Colonic mucosa (tissue), 4 donors: ENCODE measurements at regions not wholly inside any gene's neighbourhood (a gene's known extent, or its start where the extent isn't known, plus 50 kb on each side); places are given as distances from the start of the nearest gene placed in this dataset.

Experiments used
- DNase-seq: peaks from one replicate; pipeline ENCODE4 v3.0.0-alpha.2; 2020
- H3K27ac ChIP-seq: fragments of 200-600 bp; one replicate; pipeline ENCODE4 v1.8.0; 2021
- H3K27me3 ChIP-seq: fragments of 200-600 bp; one replicate; pipeline ENCODE4 v1.8.0; 2021
- H3K36me3 ChIP-seq: fragments of 200-600 bp; one replicate; pipeline ENCODE4 v1.8.0; 2021
- H3K4me1 ChIP-seq: fragments of 200-600 bp; one replicate; pipeline ENCODE4 v1.8.0; 2021; ENCODE audit warnings: mild to moderate bottlenecking
- H3K4me3 ChIP-seq: fragments of 200-600 bp; one replicate; pipeline ENCODE4 v1.8.0; 2021
- H3K9ac ChIP-seq, 2 donors: one replicate each; pipeline ENCODE4 v1.7.0; 2013; ENCODE audit warnings: control low read depth in 2 of 2, low read depth in 2 of 2, low read length in 2 of 2
- H3K9me3 ChIP-seq: fragments of 200-600 bp; one replicate; pipeline ENCODE4 v1.8.0; 2021
- CTCF ChIP-seq: fragments of 200-600 bp; IDR thresholded peaks from one replicate; pipeline ENCODE4 v1.8.0; 2022; ENCODE audit warnings: antibody characterized with exemption, mild to moderate bottlenecking
- intact Hi-C: fragments of 100-400 bp; cut with DNase I; formaldehyde crosslinking; loops from one replicate; pipeline ENCODE4 v1.14.1; 2022
- donor health status: healthy.
- donor health status: DM: no; HTN: no; CAD: no.
- donor health status: DM: no; HTN: no; CAD: no.

GRCh38 chr5:66538531-66538930, 57.7 kb upstream of the MAST4 start:
- Histone ChIP-seq H3K4me1 (no peaks in the 10 kb centered on the region), H3K4me3 (no peak overlapping the region), H3K36me3 (no peaks in the 10 kb centered on the region), H3K9me3 (no peaks in the 10 kb centered on the region), H3K27ac (no peak overlapping the region), H3K27me3 (no peaks in the 10 kb centered on the region), H3K9ac (no peak overlapping the region)
- no peak for DNase-seq
- intact Hi-C loops = no loop called here
- no peak for TF ChIP-seq CTCF

- no peaks in the 10 kb centered on the region for H3K4me1 ChIP-seq
- intact Hi-C loops = no loop called here
- no peak overlapping the region for H3K4me3 ChIP-seq
- no peaks in the 10 kb centered on the region for H3K9me3 ChIP-seq
- no peak for DNase-seq
- H3K27me3 ChIP-seq = no peaks in the 10 kb centered on the region
- no peaks in the 10 kb centered on the region for H3K36me3 ChIP-seq
- no peak for TF ChIP-seq CTCF
- H3K9ac ChIP-seq = no peak overlapping the region
- no peak overlapping the region for H3K27ac ChIP-seq
Observed at GRCh38 chr5:66540078-66540477, 56.1 kb upstream of the MAST4 start.

GRCh38 chr5:66542711-66543110, 53.5 kb upstream of the MAST4 start:
- Histone ChIP-seq H3K9me3 (no peaks in the 10 kb centered on the region), H3K36me3 (no peaks in the 10 kb centered on the region), H3K9ac (no peak overlapping the region), H3K4me3 (no peak overlapping the region), H3K27ac (no peak overlapping the region), H3K4me1 (no peaks in the 10 kb centered on the region), H3K27me3 (no peaks in the 10 kb centered on the region)
- no peak for TF ChIP-seq CTCF
- intact Hi-C loops = no loop called here
- DNase-seq = no peak
